ENCODE measurements at regions not wholly inside any gene's neighbourhood (a gene's known extent, or its start where the extent isn't known, plus 50 kb on each side); places are given as distances from the start of the nearest gene placed in this dataset.
A peak's percentile ranks its signal among the peaks of the same experiment; 100 is the strongest.

DNA sequence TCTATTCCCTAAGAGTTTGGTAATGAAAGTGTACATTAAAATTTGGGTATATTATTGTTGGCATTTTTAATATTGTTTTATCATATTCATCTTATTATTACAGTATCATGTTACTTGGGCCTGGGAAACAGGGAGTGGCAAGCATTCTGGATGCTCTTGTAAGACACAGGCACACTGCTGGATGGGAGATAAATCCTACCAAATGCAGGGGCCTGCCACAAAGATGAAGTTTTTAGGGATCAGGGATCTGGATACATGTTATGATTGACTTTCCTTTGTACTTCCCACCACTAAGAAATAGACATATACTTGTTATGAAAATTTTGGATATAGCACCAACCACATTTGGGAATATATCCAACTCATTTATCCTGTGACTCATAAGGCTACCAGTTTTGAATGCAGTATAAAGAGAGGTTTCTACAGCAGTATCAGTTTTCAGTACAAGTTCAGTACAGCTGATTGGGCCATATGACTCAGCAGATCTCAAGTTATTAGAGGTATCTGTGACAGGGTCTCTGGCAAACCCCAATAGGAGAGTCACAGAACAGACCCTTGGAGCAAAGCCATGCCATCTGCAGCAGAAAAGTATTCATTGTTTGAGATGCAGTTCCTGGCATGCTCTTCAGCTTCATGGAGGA, 360.1 kb downstream of the DMAC1 start:
- H3K4me2 ChIP-seq = no peak overlapping the region
- no peaks in the 10 kb centered on the region for H3K9me3 ChIP-seq
- no peaks in the 10 kb centered on the region for H3K36me3 ChIP-seq (replicated peaks in 1 of 2; ENCODE audit: control insufficient read depth in 1 of 2, insufficient read depth in 2 of 2, low read length in 1 of 2)
- no peaks in the 10 kb centered on the region; a peak in 1 of 4 replicates for H3K4me1 ChIP-seq (ENCODE audit: control insufficient read depth in 1 of 2, insufficient read depth in 2 of 2, low read depth in 1 of 2, low read length in 1 of 2)
- H3F3A ChIP-seq (replicated peaks; ENCODE audit: insufficient read depth) = no peaks in the 10 kb centered on the region
- ChIA-PET CTCF (no interaction called here), POLR2A (no interaction called here)
- no peak overlapping the region for H3K27ac ChIP-seq (ENCODE audit: low read depth in 2 of 2, low read length in 1 of 2)
- H4K20me1 ChIP-seq (ENCODE audit: insufficient read depth) = no peaks in the 10 kb centered on the region
- no peak overlapping the region for H3K9ac ChIP-seq
- H2AFZ ChIP-seq (ENCODE audit: low read depth) = no peak overlapping the region
- DNase-seq = no peak
- no peaks in the 10 kb centered on the region for H3K27me3 ChIP-seq (ENCODE audit: insufficient read depth)
- no peaks in the 10 kb centered on the region for H3K9me2 ChIP-seq
- no peaks in the 10 kb centered on the region for H3K79me2 ChIP-seq (ENCODE audit: insufficient read depth)
- no peak overlapping the region for H3K4me3 ChIP-seq (ENCODE audit: low read depth in 2 of 2, low read length in 1 of 2)
- TF ChIP-seq MXI1 (IDR thresholded peaks at IDR 0.05; ENCODE audit: low read depth, low read length) (no peak), TAF1 (IDR thresholded peaks at IDR 0.05; ENCODE audit: borderline replicate concordance, low read depth, low read length) (no peak), SMC3 (IDR thresholded peaks at IDR 0.05; ENCODE audit: low read depth, low read length) (no peak), TCF12 (IDR thresholded peaks at IDR 0.05) (peak; percentile 33), FOSL2 (IDR thresholded peaks at IDR 0.05; ENCODE audit: borderline replicate concordance, low read depth) (peak; percentile 35; the same call in 1 of the 2 replicates), YY1 (IDR thresholded peaks at IDR 0.05; ENCODE audit: low read depth) (no peak), RXRA (IDR thresholded peaks at IDR 0.05; ENCODE audit: borderline replicate concordance, low read depth) (no peak), NFIC (IDR thresholded peaks at IDR 0.05; ENCODE audit: borderline replicate concordance) (peak; percentile 44; the same call in 1 of the 2 replicates), NRF1 (IDR thresholded peaks at IDR 0.05; ENCODE audit: low read depth, low read length) (no peak), EP300 (IDR thresholded peaks at IDR 0.05; ENCODE audit: borderline replicate concordance in 1 of 2, low read depth in 1 of 2, low read length in 1 of 2) (no peak), FOXM1 (IDR thresholded peaks at IDR 0.05; ENCODE audit: low read depth) (no peak), TEAD4 (IDR thresholded peaks at IDR 0.05; ENCODE audit: borderline replicate concordance, insufficient read depth) (no peak)
- TF ChIP-seq, protein P1, sequence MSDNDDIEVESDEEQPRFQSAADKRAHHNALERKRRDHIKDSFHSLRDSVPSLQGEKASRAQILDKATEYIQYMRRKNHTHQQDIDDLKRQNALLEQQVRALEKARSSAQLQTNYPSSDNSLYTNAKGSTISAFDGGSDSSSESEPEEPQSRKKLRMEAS (IDR thresholded peaks at IDR 0.05; ENCODE audit: low read depth) = no peak
- TF ChIP-seq, protein P2, sequence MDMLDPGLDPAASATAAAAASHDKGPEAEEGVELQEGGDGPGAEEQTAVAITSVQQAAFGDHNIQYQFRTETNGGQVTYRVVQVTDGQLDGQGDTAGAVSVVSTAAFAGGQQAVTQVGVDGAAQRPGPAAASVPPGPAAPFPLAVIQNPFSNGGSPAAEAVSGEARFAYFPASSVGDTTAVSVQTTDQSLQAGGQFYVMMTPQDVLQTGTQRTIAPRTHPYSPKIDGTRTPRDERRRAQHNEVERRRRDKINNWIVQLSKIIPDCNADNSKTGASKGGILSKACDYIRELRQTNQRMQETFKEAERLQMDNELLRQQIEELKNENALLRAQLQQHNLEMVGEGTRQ (IDR thresholded peaks at IDR 0.05; ENCODE audit: borderline replicate concordance, low read depth, low read length) = no peak
- TF ChIP-seq, protein P3, sequence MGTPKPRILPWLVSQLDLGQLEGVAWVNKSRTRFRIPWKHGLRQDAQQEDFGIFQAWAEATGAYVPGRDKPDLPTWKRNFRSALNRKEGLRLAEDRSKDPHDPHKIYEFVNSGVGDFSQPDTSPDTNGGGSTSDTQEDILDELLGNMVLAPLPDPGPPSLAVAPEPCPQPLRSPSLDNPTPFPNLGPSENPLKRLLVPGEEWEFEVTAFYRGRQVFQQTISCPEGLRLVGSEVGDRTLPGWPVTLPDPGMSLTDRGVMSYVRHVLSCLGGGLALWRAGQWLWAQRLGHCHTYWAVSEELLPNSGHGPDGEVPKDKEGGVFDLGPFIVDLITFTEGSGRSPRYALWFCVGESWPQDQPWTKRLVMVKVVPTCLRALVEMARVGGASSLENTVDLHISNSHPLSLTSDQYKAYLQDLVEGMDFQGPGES (IDR thresholded peaks at IDR 0.05; ENCODE audit: low read depth, low read length) = no peak
- TF ChIP-seq, protein P4, sequence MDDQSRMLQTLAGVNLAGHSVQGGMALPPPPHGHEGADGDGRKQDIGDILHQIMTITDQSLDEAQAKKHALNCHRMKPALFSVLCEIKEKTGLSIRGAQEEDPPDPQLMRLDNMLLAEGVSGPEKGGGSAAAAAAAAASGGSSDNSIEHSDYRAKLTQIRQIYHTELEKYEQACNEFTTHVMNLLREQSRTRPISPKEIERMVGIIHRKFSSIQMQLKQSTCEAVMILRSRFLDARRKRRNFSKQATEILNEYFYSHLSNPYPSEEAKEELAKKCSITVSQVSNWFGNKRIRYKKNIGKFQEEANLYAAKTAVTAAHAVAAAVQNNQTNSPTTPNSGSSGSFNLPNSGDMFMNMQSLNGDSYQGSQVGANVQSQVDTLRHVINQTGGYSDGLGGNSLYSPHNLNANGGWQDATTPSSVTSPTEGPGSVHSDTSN (IDR thresholded peaks at IDR 0.05) = 0 out of 2 replicates have a peak, but pooled peaks have one; percentile 3

Measured in SK-N-SH (cell line).